WERI-Rb-1 (cell line): ENCODE measurements at regions not wholly inside any gene's neighbourhood (a gene's known extent, or its start where the extent isn't known, plus 50 kb on each side); places are given as distances from the start of the nearest gene placed in this dataset.

Experiments
- DNase-seq: peaks from one replicate; pipeline ENCODE4 v3.0.0-alpha.2; 2020
- H3K27ac ChIP-seq: fragments of 250-450 bp; sonication (Bioruptor Pico); 2 replicates; pipeline ENCODE4 v1.5.1; 2020; ENCODE audit warnings: mild to moderate bottlenecking, moderate library complexity
- H3K27me3 ChIP-seq: fragments of 250-450 bp; sonication (Bioruptor Pico); 2 replicates; pipeline ENCODE4 v1.5.1; 2021; ENCODE audit warnings: mild to moderate bottlenecking, low read depth, moderate library complexity; ENCODE audit not compliant: insufficient read depth, severe bottlenecking
- H3K36me3 ChIP-seq: fragments of 250-450 bp; sonication (Bioruptor Pico); 2 replicates; pipeline ENCODE4 v1.5.1; 2020; ENCODE audit warnings: mild to moderate bottlenecking, moderate library complexity
- H3K4me3 ChIP-seq: 2 replicates; pipeline ENCODE4 v1.5.1; 2011; ENCODE audit warnings: low read depth, mild to moderate bottlenecking, control low read depth, low read length
- H3K9me3 ChIP-seq: fragments of 250-450 bp; sonication (Bioruptor Pico); 2 replicates; pipeline ENCODE4 v1.5.1; 2021; ENCODE audit warnings: mild to moderate bottlenecking, moderate library complexity; ENCODE audit not compliant: severe bottlenecking
- CTCF ChIP-seq: IDR thresholded peaks from 2 replicates; pipeline ENCODE4 v1.5.1; 2011; ENCODE audit warnings: low read depth, mild to moderate bottlenecking, control low read depth, inconsistent platforms, low read length

- H3K36me3 ChIP-seq = no peaks in the 10 kb centered on the region
- no peak for TF ChIP-seq CTCF
- no peaks in the 10 kb centered on the region for H3K27me3 ChIP-seq
- no peak for DNase-seq
- no peak overlapping the region for H3K4me3 ChIP-seq
- H3K27ac ChIP-seq = no peak overlapping the region
- no peaks in the 10 kb centered on the region for H3K9me3 ChIP-seq
Observed at GRCh38 chr5:86115164-86115563, 502.6 kb upstream of the COX7C start.

- no peaks in the 10 kb centered on the region for H3K9me3 ChIP-seq
- H3K27ac ChIP-seq = no peak overlapping the region
- H3K36me3 ChIP-seq = no peaks in the 10 kb centered on the region
- no peak for TF ChIP-seq CTCF
- H3K4me3 ChIP-seq = no peak overlapping the region
- H3K27me3 ChIP-seq = no peaks in the 10 kb centered on the region
- DNase-seq = no peak
Observed at GRCh38 chr5:86118542-86118941, 499.2 kb upstream of the COX7C start.

- Histone ChIP-seq H3K4me3 (no peak overlapping the region), H3K27me3 (no peaks in the 10 kb centered on the region), H3K9me3 (no peaks in the 10 kb centered on the region), H3K27ac (no peak overlapping the region), H3K36me3 (no peaks in the 10 kb centered on the region)
- no peak for DNase-seq
- TF ChIP-seq CTCF = no peak
Observed at GRCh38 chr5:86124333-86124732, 493.4 kb upstream of the COX7C start.

GRCh38 chr5:86125731-86126601 lies 491.8 kb upstream of the COX7C start:
- no peaks in the 10 kb centered on the region for H3K36me3 ChIP-seq
- no peak overlapping the region for H3K4me3 ChIP-seq
- H3K9me3 ChIP-seq = no peaks in the 10 kb centered on the region
- TF ChIP-seq CTCF = no peak
- H3K27me3 ChIP-seq = no peaks in the 10 kb centered on the region
- DNase-seq = no peak
- H3K27ac ChIP-seq = no peak overlapping the region

- Histone ChIP-seq H3K27ac (no peak overlapping the region), H3K9me3 (no peaks in the 10 kb centered on the region), H3K27me3 (no peaks in the 10 kb centered on the region), H3K36me3 (no peaks in the 10 kb centered on the region), H3K4me3 (no peak overlapping the region)
- TF ChIP-seq CTCF = no peak
- no peak for DNase-seq
Observed at GRCh38 chr5:86127696-86128095, 490.0 kb upstream of the COX7C start.

GRCh38 chr5:86129009-86129408 lies 488.7 kb upstream of the COX7C start:
- Histone ChIP-seq H3K9me3 (no peaks in the 10 kb centered on the region), H3K4me3 (no peak overlapping the region), H3K36me3 (no peaks in the 10 kb centered on the region), H3K27ac (no peak overlapping the region), H3K27me3 (no peaks in the 10 kb centered on the region)
- no peak for DNase-seq
- TF ChIP-seq CTCF = no peak
